ENCODE measurements at regions not wholly inside any gene's neighbourhood (a gene's known extent, or its start where the extent isn't known, plus 50 kb on each side); places are given as distances from the start of the nearest gene placed in this dataset.

DNA sequence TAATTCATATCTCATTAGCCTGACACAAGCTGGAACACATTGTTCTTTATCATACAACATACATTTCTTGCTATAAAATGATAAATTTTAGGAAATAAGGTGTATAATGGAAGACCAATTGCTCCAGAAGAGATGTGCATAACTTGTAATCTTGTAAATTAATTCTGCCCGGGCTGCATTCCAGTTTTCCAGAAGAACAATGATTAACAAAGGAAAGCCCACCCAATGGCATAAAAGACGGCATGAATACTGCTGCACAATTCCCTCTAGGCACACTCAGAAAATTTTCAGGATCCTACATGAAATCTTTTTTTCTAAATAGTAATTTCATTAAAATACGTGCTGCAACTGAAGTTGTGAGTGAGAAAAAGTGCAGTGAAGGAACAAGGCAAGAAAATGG lies 137.4 kb upstream of the KRR1 start:
- TF ChIP-seq, protein P1, sequence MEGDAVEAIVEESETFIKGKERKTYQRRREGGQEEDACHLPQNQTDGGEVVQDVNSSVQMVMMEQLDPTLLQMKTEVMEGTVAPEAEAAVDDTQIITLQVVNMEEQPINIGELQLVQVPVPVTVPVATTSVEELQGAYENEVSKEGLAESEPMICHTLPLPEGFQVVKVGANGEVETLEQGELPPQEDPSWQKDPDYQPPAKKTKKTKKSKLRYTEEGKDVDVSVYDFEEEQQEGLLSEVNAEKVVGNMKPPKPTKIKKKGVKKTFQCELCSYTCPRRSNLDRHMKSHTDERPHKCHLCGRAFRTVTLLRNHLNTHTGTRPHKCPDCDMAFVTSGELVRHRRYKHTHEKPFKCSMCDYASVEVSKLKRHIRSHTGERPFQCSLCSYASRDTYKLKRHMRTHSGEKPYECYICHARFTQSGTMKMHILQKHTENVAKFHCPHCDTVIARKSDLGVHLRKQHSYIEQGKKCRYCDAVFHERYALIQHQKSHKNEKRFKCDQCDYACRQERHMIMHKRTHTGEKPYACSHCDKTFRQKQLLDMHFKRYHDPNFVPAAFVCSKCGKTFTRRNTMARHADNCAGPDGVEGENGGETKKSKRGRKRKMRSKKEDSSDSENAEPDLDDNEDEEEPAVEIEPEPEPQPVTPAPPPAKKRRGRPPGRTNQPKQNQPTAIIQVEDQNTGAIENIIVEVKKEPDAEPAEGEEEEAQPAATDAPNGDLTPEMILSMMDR (IDR thresholded peaks at IDR 0.05; ENCODE audit: low read depth, low read length, missing input control), result no peak
- no peak for TF ChIP-seq YY1 (IDR thresholded peaks at IDR 0.05)
- TF ChIP-seq RAD21 (IDR thresholded peaks at IDR 0.05), result no peak
- TF ChIP-seq, protein P2, sequence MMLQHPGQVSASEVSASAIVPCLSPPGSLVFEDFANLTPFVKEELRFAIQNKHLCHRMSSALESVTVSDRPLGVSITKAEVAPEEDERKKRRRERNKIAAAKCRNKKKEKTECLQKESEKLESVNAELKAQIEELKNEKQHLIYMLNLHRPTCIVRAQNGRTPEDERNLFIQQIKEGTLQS (IDR thresholded peaks at IDR 0.05), result no peak
- TF ChIP-seq, protein P3, sequence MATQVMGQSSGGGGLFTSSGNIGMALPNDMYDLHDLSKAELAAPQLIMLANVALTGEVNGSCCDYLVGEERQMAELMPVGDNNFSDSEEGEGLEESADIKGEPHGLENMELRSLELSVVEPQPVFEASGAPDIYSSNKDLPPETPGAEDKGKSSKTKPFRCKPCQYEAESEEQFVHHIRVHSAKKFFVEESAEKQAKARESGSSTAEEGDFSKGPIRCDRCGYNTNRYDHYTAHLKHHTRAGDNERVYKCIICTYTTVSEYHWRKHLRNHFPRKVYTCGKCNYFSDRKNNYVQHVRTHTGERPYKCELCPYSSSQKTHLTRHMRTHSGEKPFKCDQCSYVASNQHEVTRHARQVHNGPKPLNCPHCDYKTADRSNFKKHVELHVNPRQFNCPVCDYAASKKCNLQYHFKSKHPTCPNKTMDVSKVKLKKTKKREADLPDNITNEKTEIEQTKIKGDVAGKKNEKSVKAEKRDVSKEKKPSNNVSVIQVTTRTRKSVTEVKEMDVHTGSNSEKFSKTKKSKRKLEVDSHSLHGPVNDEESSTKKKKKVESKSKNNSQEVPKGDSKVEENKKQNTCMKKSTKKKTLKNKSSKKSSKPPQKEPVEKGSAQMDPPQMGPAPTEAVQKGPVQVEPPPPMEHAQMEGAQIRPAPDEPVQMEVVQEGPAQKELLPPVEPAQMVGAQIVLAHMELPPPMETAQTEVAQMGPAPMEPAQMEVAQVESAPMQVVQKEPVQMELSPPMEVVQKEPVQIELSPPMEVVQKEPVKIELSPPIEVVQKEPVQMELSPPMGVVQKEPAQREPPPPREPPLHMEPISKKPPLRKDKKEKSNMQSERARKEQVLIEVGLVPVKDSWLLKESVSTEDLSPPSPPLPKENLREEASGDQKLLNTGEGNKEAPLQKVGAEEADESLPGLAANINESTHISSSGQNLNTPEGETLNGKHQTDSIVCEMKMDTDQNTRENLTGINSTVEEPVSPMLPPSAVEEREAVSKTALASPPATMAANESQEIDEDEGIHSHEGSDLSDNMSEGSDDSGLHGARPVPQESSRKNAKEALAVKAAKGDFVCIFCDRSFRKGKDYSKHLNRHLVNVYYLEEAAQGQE (IDR thresholded peaks at IDR 0.05), result no peak
- TF ChIP-seq, protein P4, sequence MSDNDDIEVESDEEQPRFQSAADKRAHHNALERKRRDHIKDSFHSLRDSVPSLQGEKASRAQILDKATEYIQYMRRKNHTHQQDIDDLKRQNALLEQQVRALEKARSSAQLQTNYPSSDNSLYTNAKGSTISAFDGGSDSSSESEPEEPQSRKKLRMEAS (IDR thresholded peaks at IDR 0.05), result no peak
- TF ChIP-seq SP1 (IDR thresholded peaks at IDR 0.05), result no peak
- no peak for TF ChIP-seq HNF4A (conservative IDR thresholded peaks at IDR 0.05)
- no peak for TF ChIP-seq JUND (IDR thresholded peaks at IDR 0.05)
- no peak for TF ChIP-seq TAF1 (conservative IDR thresholded peaks at IDR 0.05)
- no peak for TF ChIP-seq NR2F2 (IDR thresholded peaks at IDR 0.05)

Measured in liver (tissue), 3 donors.